OCI-LY1 (cell line): ENCODE measurements at regions not wholly inside any gene's neighbourhood (a gene's known extent, or its start where the extent isn't known, plus 50 kb on each side); places are given as distances from the start of the nearest gene placed in this dataset.

Experiments used
- CTCF ChIP-seq: fragments of 200-600 bp; sonication (generic), shearing (Covaris generic); IDR thresholded peaks from 2 replicates; pipeline ENCODE4 v1.5.1; 2017; ENCODE audit warnings: mild to moderate bottlenecking, antibody characterized with exemption, low read length, moderate library complexity, mixed read lengths
- EZH2 ChIP-seq: fragments of 200-600 bp; sonication (generic), shearing (Covaris generic); IDR thresholded peaks from 2 replicates; pipeline ENCODE4 v1.8.0; 2017; ENCODE audit warnings: borderline replicate concordance, mixed run types, mild to moderate bottlenecking, antibody characterized with exemption, low read length, moderate library complexity, mixed read lengths

GRCh38 chr1:175804561-175804960, 61.2 kb upstream of the TNR start:
- TF ChIP-seq CTCF (no peak), EZH2 (no peak)
